Thyroid gland (tissue), 4 donors: ENCODE measurements at regions not wholly inside any gene's neighbourhood (a gene's known extent, or its start where the extent isn't known, plus 50 kb on each side); places are given as distances from the start of the nearest gene placed in this dataset.

ENCODE experiments used
- POLR2A ChIP-seq, 2 donors: fragments of 450-650 bp; IDR thresholded peaks; one replicate each; pipeline ENCODE4 v1.6.1; 2017; ENCODE audit warnings: antibody characterized with exemption in 2 of 2, mild to moderate bottlenecking in 2 of 2, moderate library complexity in 1 of 2
- TF ChIP-seq, protein P1 (sequence below), 6 experiments: fragments of 200-600 bp in 3 of 6; fragments of 450-650 bp in 3 of 6; sonication (generic) in 3 of 6; IDR thresholded peaks; one replicate each; pipeline ENCODE4 v1.5.1; 2016 to 2019; ENCODE audit warnings: antibody characterized with exemption in 6 of 6, mild to moderate bottlenecking in 2 of 6, inconsistent platforms in 1 of 6, moderate library complexity in 1 of 6

DNA sequence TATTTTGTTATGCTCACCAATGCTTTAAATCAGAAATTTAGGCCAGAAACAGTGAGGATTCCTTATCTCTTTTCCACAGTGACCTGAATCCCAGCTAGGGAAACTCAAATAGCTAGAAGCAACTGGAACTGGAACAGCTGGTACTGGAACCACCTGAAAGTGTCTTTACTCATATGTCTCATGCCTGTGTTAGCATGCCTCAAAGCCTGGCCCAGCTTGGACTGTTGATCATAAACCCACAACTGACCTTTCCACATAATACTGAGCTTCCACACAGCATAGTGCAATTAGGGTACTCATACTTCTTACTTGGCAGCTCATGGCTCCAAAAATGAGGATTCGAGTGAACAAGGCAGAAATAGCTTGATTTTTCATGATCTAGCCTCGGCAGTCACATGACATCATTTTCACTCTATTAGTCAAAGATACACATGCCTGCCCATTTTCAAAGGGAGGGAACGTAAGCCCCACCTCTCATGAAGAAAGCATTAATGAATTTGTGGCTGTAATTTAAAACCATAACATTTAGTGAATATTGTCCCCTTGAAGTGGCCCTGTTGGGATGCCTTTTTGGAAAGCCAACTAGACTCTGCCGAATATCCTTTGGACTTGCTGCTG, 80.8 kb upstream of the ACSL1 start:
- TF ChIP-seq, protein P1, sequence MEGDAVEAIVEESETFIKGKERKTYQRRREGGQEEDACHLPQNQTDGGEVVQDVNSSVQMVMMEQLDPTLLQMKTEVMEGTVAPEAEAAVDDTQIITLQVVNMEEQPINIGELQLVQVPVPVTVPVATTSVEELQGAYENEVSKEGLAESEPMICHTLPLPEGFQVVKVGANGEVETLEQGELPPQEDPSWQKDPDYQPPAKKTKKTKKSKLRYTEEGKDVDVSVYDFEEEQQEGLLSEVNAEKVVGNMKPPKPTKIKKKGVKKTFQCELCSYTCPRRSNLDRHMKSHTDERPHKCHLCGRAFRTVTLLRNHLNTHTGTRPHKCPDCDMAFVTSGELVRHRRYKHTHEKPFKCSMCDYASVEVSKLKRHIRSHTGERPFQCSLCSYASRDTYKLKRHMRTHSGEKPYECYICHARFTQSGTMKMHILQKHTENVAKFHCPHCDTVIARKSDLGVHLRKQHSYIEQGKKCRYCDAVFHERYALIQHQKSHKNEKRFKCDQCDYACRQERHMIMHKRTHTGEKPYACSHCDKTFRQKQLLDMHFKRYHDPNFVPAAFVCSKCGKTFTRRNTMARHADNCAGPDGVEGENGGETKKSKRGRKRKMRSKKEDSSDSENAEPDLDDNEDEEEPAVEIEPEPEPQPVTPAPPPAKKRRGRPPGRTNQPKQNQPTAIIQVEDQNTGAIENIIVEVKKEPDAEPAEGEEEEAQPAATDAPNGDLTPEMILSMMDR (IDR thresholded peaks at IDR 0.05) = no peak
- TF ChIP-seq POLR2A (IDR thresholded peaks at IDR 0.05) = no peak
